Ammon's horn (tissue), 1 donor: ENCODE measurements at regions not wholly inside any gene's neighbourhood (a gene's known extent, or its start where the extent isn't known, plus 50 kb on each side); places are given as distances from the start of the nearest gene placed in this dataset.

ENCODE experiments used
- DNase-seq: peaks from one replicate; pipeline ENCODE4 v3.0.0-alpha.2; 2016; ENCODE audit warnings: low spot score

GRCh38 chr1:201686714-201687455 is 142.1 kb upstream of the IPO9 start:
- no peak for DNase-seq

GRCh38 chr1:201688514-201688913 is 140.4 kb upstream of the IPO9 start:
- DNase-seq: no peak

GRCh38 chr1:201689647-201690046 is 139.3 kb upstream of the IPO9 start:
- DNase-seq: no peak

GRCh38 chr1:201690528-201690927 is 138.4 kb upstream of the IPO9 start:
- DNase-seq: no peak

GRCh38 chr1:201691716-201692554 is 137.0 kb upstream of the IPO9 start:
- no peak for DNase-seq

GRCh38 chr1:201692555-201693394 is 136.2 kb upstream of the IPO9 start:
- DNase-seq: no peak

- no peak for DNase-seq
Observed at GRCh38 chr1:201693890-201694607, 134.9 kb upstream of the IPO9 start.

- no peak for DNase-seq
Observed at GRCh38 chr1:201694608-201695335, 134.2 kb upstream of the IPO9 start.

- DNase-seq: no peak
Observed at GRCh38 chr1:201695607-201696006, 133.3 kb upstream of the IPO9 start.

GRCh38 chr1:201696217-201696761 is 132.7 kb upstream of the IPO9 start:
- DNase-seq: peak; percentile 91

GRCh38 chr1:201697174-201697573 is 131.8 kb upstream of the IPO9 start:
- DNase-seq: no peak

- DNase-seq: no peak
Observed at GRCh38 chr1:201701831-201702230, 127.1 kb upstream of the IPO9 start.

- peak; percentile 64 for DNase-seq
Observed at GRCh38 chr1:201702936-201703335, 126.0 kb upstream of the IPO9 start.

- DNase-seq: peak; percentile 90
Observed at GRCh38 chr1:201703621-201704438, 125.1 kb upstream of the IPO9 start.

GRCh38 chr1:201704439-201704792 is 124.5 kb upstream of the IPO9 start:
- DNase-seq: no peak

- no peak for DNase-seq
Observed at GRCh38 chr1:201705389-201705788, 123.6 kb upstream of the IPO9 start.

GRCh38 chr1:201706109-201706508 is 122.8 kb upstream of the IPO9 start:
- no peak for DNase-seq

GRCh38 chr1:201707027-201707426 is 121.9 kb upstream of the IPO9 start:
- no peak for DNase-seq

- DNase-seq: no peak
Observed at GRCh38 chr1:201707656-201708055, 121.3 kb upstream of the IPO9 start.

GRCh38 chr1:201708085-201708512 is 120.9 kb upstream of the IPO9 start:
- DNase-seq: peak; percentile 79
